HG03342 (cell line): ENCODE measurements at regions not wholly inside any gene's neighbourhood (a gene's known extent, or its start where the extent isn't known, plus 50 kb on each side); places are given as distances from the start of the nearest gene placed in this dataset.
"Not testable (repeated sequence)": the region's sequence is repeated elsewhere in the genome, so short reads cannot be mapped to it uniquely, and the experiment has no call there.

Experiments used
- ATAC-seq: cut with Tn5 transposase; IDR thresholded peaks from one replicate; pipeline ENCODE4 v1.9.1; 2021; ENCODE audit warnings: mild to moderate bottlenecking, moderate library complexity; ENCODE audit not compliant: unreplicated experiment

- not testable (repeated sequence) for ATAC-seq
Observed at GRCh38 chr2:90032269-90032668, 1340.8 kb downstream of the RPIA start.

GRCh38 chr2:90036335-90036734 lies 1344.9 kb downstream of the RPIA start:
- ATAC-seq = not testable (repeated sequence)

DNA sequence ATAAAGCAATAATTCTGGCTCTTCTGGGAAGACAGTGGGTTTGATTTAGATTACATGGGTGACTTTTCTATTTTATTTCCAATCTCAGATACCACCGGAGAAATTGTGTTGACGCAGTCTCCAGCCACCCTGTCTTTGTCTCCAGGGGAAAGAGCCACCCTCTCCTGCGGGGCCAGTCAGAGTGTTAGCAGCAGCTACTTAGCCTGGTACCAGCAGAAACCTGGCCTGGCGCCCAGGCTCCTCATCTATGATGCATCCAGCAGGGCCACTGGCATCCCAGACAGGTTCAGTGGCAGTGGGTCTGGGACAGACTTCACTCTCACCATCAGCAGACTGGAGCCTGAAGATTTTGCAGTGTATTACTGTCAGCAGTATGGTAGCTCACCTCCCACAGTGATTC lies 1347.6 kb downstream of the RPIA start:
- not testable (repeated sequence) for ATAC-seq

GRCh38 chr2:90047776-90048175 lies 1356.3 kb downstream of the RPIA start:
- ATAC-seq = not testable (repeated sequence)

- not testable (repeated sequence) for ATAC-seq
Observed at GRCh38 chr2:90052113-90052631, 1360.7 kb downstream of the RPIA start.

DNA sequence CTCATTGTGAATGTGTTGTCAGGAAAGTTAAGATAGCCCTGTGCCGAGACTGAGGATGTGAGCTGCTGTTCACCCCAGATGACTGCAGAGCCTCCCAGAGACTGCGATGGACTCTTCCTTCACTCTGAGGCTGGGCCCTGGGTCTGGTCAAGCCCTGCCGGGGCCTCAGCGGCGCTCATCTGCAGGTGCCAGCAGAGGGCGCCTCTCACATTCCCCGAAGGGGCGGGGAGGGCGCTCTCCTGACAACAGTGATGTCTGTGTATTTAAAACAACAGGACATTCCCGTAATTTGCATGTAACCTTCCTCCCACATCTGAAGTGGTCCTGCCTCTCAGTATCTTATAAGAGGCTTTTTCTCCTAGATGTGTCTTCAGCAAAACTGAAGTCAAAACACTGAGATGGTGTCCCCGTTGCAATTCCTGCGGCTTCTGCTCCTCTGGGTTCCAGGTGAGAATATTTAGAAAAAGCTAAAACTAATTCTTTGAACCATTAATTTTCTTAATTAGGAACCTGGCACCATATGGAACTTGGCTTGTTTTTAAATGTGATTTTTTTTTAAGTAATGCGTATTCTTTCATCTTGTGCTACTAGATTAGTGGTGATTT lies 1377.9 kb downstream of the RPIA start:
- peak; percentile 78 for ATAC-seq

- ATAC-seq = no peak
Observed at GRCh38 chr2:90076311-90076710, 1384.8 kb downstream of the RPIA start.

GRCh38 chr2:90077948-90078347 lies 1386.5 kb downstream of the RPIA start:
- no peak for ATAC-seq

DNA sequence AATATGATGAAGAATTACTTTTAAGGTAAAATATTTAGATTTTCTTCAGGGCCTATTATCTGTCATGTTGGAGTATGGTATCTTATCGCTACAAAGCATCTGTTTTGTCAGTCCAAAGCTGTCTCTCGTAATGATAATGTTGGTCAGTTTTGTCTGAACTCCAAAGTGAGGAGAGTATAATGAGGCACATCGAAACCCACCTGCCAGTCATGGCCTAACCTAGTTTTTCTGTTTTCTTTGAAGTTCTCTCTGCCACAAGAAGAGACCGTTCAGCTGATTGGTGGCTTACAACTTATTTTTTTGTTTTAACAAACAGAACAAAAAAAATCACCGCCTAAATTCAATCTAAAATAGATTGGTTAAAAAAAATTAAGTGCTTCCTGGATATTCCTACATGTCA lies 1387.9 kb downstream of the RPIA start:
- ATAC-seq = no peak

GRCh38 chr2:90087792-90088191 lies 1396.3 kb downstream of the RPIA start:
- not testable (repeated sequence) for ATAC-seq

GRCh38 chr2:90093571-90094270 lies 1402.2 kb downstream of the RPIA start:
- not testable (repeated sequence) for ATAC-seq

- not testable (repeated sequence) for ATAC-seq
Observed at GRCh38 chr2:90097617-90098016, 1406.1 kb downstream of the RPIA start.

GRCh38 chr2:90105142-90105541 lies 1413.7 kb downstream of the RPIA start:
- ATAC-seq = not testable (repeated sequence)

DNA sequence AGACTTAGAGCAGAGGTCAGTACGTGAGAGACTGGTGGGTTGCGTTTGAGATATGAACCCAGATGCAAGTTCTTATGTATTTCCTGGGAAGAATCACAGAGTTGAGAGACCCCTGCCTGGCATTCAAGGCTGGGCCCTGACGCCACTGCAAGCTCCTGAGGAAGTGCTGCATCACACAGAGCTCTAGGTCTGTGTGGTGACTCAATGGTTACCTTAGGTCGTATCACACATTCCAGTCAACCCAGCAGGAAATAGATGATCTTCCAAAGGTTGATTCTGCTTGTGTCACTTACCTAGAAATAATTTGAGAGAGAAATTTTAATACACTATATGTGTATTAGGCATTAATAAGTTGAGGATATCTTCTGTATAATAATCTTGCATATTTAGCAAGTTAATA lies 1431.9 kb downstream of the RPIA start:
- ATAC-seq = not testable (repeated sequence)

DNA sequence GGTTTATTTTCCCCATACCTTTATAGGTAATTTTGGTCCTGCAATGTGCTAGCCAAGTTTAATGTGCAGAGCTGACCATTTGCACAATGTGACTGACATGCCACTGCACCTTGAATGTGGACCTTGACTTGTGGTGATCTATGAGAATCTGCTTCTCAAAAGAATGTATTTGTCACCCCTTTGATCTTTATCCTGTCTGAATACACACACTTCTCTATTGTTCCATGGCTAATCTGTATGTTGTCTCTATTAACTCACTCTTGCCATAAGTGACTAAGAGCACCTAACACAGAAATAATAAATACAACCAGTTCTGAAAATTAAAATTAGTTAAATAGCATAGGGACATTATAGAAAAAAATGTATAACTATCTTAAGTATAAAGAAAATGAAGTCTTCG lies 1447.6 kb downstream of the RPIA start:
- not testable (repeated sequence) for ATAC-seq

GRCh38 chr2:90141558-90141957 lies 1450.1 kb downstream of the RPIA start:
- not testable (repeated sequence) for ATAC-seq

GRCh38 chr2:90151805-90152204 lies 1460.3 kb downstream of the RPIA start:
- ATAC-seq = not testable (repeated sequence)

DNA sequence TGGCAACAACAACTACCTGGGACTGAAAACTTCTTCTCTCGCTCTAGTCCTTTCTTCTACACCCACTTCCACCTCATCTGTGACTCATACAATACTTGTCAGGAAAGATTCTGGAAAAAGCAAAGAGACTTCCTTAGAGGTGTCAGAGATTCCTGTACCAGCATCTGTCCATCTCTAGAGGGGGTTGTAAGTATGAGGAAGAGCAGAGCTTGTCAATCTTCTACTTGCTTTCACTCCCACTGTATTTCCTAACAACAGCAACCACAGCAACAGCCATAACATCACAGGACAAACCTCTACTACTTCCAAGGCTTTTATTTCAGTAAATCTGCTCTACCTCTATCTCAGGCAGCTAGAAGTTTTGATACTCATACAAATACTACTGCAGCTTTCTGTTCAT lies 1479.5 kb downstream of the RPIA start:
- not testable (repeated sequence) for ATAC-seq

- ATAC-seq = not testable (repeated sequence)
Observed at GRCh38 chr2:90173081-90173480, 1481.6 kb downstream of the RPIA start.

DNA sequence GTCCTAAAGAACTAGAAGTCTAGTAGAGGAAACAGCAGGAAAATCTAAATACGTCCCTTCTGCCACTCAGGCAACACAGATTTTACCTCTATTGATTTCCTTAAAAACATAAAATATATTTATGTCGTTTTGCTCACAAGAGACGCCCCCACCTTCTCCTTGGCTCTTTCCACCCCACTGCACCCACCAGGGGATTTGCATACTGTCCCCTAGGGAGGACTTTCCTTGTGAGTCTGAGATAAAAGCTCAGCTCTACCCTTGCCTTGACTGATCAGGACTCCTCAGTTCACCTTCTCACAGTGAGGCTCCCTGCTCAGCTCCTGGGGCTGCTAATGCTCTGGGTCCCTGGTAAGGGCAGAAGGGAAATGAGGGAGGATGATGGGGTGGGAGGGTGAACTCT lies 1488.1 kb downstream of the RPIA start:
- not testable (repeated sequence) for ATAC-seq

GRCh38 chr2:90207454-90208058 lies 1516.1 kb downstream of the RPIA start:
- no peak for ATAC-seq

DNA sequence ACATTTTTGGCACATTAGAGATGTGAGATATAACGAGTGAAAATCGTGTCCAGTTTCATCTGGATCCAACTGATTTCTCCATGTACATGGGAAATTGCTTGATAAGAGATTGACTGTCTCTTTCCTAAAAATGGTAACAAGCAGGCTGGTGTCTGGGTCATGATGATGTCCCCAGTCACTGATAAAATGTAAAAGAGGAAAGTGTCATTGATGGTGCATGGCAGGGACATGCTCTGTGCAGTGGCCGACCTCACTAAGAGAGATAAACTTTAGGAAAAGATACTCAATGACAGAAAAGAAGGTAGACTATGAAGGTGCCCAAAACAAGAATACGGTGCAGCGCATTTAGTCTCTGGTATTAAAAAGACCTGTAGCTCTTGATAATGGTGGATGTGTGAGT lies 1517.5 kb downstream of the RPIA start:
- no peak for ATAC-seq
